Fibroblast of villous mesenchyme (primary cell): ENCODE measurements at regions not wholly inside any gene's neighbourhood (a gene's known extent, or its start where the extent isn't known, plus 50 kb on each side); places are given as distances from the start of the nearest gene placed in this dataset.

Experiments used
- DNase-seq: peaks from one replicate; pipeline ENCODE4 v3.0.0-alpha.2; 2010; ENCODE audit warnings: low read depth
- H3K4me3 ChIP-seq: 2 replicates; pipeline ENCODE4 v1.5.1; 2011; ENCODE audit warnings: low read depth, mild to moderate bottlenecking, low read length
- TF ChIP-seq, protein P1 (sequence below): IDR thresholded peaks from 2 replicates; pipeline ENCODE4 v1.5.1; 2012; ENCODE audit warnings: low read depth, mild to moderate bottlenecking, low read length; ENCODE audit not compliant: insufficient read depth

DNA sequence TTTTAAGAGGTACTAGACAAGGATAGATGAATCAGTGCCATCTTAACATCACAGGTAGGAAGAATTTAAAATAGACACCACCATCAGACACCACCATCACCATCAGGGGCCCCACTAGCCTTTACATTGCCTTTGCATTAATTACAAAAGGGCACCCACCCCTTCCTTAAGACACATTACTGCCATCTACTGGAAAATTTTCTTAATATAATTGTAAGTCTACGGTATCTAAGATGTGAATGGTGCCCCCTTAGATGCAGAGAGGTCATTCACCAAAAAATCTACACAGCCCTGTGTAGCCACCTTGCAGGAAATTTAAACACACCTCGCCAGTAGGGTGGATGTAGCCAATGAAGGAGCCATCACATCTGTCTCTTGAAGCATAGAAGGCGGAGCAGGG is 184.1 kb downstream of the MID1IP1 start:
- TF ChIP-seq, protein P1, sequence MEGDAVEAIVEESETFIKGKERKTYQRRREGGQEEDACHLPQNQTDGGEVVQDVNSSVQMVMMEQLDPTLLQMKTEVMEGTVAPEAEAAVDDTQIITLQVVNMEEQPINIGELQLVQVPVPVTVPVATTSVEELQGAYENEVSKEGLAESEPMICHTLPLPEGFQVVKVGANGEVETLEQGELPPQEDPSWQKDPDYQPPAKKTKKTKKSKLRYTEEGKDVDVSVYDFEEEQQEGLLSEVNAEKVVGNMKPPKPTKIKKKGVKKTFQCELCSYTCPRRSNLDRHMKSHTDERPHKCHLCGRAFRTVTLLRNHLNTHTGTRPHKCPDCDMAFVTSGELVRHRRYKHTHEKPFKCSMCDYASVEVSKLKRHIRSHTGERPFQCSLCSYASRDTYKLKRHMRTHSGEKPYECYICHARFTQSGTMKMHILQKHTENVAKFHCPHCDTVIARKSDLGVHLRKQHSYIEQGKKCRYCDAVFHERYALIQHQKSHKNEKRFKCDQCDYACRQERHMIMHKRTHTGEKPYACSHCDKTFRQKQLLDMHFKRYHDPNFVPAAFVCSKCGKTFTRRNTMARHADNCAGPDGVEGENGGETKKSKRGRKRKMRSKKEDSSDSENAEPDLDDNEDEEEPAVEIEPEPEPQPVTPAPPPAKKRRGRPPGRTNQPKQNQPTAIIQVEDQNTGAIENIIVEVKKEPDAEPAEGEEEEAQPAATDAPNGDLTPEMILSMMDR, result peak; percentile 28
- no peak overlapping the region for H3K4me3 ChIP-seq
- DNase-seq, result peak; percentile 16

DNA sequence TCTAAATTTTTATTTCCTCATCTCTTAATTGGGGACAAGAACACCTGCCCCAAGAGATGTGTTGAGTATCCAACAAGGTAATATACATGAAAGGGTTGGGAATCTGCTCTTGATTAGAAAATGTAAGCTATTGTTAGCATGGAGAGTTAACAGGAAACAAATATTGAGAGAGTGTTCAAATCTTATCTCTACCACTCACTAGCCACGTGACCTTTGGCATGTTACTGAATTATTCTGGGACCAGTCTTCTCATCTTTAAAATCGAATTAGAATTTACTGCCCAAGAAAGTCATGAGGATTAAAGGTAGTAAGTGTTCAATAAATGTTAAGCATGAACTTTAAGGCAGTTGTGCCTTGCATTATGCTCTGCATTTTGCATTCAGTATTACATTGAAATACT is 184.7 kb downstream of the MID1IP1 start:
- TF ChIP-seq, protein P1, result no peak
- no peak overlapping the region for H3K4me3 ChIP-seq
- no peak for DNase-seq

DNA sequence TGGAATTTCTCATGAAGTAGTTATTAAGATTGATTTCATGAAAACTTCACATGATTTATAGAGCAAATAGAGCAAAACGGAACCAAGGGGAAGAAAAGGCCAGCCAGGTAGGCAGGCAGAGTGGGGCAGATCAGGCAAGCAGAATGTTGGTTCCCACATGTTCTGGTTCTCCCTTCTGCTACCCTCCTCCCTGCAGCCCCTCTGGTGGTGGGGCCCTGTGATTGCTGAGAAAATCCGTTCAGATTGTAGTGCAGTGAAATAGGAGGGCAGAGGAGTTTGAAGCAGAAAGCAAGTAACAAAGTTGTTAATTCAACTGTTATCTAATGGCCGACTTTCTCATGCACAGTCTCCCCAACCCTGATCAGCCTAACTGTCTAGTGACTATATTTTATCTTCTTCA is 185.3 kb downstream of the MID1IP1 start:
- TF ChIP-seq, protein P1, result peak; percentile 2
- no peak overlapping the region for H3K4me3 ChIP-seq
- DNase-seq, result no peak

DNA sequence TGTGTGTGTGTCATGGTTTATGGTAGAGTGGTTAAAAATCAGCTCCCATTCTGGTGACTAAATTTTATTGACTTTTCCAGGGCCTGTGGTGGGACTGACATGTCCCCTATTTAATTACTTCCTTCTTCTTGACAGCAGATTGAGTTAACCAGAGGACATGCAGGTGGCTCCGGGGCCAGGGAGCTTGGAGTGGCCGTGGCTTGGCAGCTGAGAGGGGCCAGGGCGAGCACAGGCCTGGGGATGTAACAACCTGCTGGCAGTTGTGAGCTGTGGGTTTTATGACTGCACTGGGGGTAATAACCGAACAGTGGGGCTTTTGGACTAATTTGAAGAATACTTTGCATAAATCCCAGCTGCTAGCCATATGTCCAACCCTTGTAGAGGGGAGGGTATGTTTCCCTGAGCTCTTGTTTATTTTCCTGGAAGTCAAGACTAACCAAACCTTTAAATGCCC is 186.0 kb downstream of the MID1IP1 start:
- peak; percentile 24 for DNase-seq
- TF ChIP-seq, protein P1, result no peak
- no peak overlapping the region for H3K4me3 ChIP-seq

DNA sequence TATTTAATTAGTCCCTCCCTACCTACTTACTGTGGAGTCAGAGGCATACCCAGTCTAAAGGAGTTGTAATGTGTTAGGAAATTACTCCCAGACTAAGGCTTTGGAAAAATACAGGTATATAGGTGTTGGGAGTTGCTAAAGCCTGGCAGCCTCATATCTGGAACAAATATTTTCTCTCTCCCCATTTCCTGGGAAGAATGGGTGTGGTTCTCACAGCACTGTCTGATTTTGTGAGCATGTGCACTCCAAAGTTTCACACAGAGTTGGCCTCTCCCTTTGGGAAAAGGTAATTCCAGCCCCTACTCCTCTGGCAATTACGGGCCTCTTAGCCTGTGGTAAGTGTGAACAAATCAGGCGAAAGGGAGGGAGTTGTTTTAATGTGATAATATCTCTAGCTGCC is 187.0 kb downstream of the MID1IP1 start:
- H3K4me3 ChIP-seq, result no peak overlapping the region
- no peak for DNase-seq
- TF ChIP-seq, protein P1, result no peak

DNA sequence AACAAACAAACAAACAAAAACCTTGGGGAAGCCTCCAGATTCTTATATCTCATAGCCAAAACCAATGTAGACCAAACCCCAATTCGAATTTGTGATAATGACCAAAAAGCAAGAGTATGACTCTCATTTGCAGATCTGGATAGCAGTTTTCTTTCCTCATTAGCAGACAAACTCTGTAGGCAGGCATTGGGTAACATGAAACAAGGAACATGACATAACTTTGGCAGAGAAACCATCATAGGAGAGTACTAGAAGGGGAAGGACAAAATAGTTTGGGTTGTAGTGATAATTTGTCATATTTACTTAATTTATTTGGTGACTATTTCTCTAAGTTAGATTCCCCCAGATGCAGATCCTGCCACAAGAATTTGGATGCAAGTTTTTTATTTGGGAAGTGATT is 187.8 kb downstream of the MID1IP1 start:
- H3K4me3 ChIP-seq, result no peak overlapping the region
- TF ChIP-seq, protein P1, result no peak
- no peak for DNase-seq
